HL-60 (cell line): ENCODE measurements at regions not wholly inside any gene's neighbourhood (a gene's known extent, or its start where the extent isn't known, plus 50 kb on each side); places are given as distances from the start of the nearest gene placed in this dataset.

ENCODE experiments used
- DNase-seq, 2 experiments: peaks; one replicate each; pipeline ENCODE4 v3.0.0-alpha.2; 2010 to 2020; ENCODE audit warnings: low read depth in 1 of 2, low spot score in 1 of 2
- H3K27ac ChIP-seq: fragments of 250-450 bp; sonication (Bioruptor Pico); replicated peaks from 2 replicates; pipeline ENCODE4 v1.5.1; 2020; ENCODE audit warnings: mild to moderate bottlenecking, moderate library complexity
- H3K27me3 ChIP-seq: fragments of 250-450 bp; sonication (Bioruptor Pico); 2 replicates; pipeline ENCODE4 v1.5.1; 2021; ENCODE audit warnings: mild to moderate bottlenecking, moderate library complexity; ENCODE audit not compliant: insufficient read depth, poor library complexity, severe bottlenecking
- H3K4me3 ChIP-seq: replicated peaks from 2 replicates; pipeline ENCODE4 v1.5.1; 2011; ENCODE audit warnings: mild to moderate bottlenecking, control low read depth, low read length; ENCODE audit not compliant: insufficient read depth
- GABPA ChIP-seq: IDR thresholded peaks from 2 replicates; pipeline ENCODE4 v1.6.1; 2012; ENCODE audit warnings: low read depth
- POLR2AphosphoS5 ChIP-seq: IDR thresholded peaks from 2 replicates; pipeline ENCODE4 v1.6.1; 2012; ENCODE audit warnings: low read depth
- SPI1 ChIP-seq: IDR thresholded peaks from 2 replicates; pipeline ENCODE4 v1.6.1; 2012; ENCODE audit warnings: low read depth, mild to moderate bottlenecking, borderline replicate concordance
- TF ChIP-seq, protein P1 (sequence below): IDR thresholded peaks from 2 replicates; pipeline ENCODE4 v1.6.1; 2012; ENCODE audit warnings: low read depth; ENCODE audit not compliant: insufficient replicate concordance
- TF ChIP-seq, protein P2 (sequence below): IDR thresholded peaks from one replicate; pipeline ENCODE4 v1.5.1; 2011; ENCODE audit warnings: low read length, control low read depth, inconsistent platforms; ENCODE audit not compliant: insufficient read depth

DNA sequence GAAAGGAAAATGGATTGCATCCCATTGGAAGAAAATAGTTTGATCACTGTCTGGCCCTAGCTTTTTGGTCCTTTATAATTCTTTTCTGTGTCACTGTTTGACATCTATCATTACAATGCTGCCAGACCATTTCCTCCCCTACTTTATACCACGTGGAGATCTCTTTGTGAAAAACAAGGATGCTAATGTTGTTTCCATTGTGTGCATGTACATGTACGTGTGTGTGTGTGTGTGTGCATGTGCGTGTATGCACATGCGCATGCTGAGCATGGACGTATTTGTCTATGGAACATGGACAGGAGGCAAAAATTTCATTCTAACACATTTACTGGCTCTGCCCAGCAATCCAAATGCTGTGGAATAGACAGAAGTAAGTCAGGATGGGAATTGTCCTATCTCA lies 153.1 kb upstream of the PLXNA2 start:
- no peaks in the 10 kb centered on the region for H3K27me3 ChIP-seq

DNA sequence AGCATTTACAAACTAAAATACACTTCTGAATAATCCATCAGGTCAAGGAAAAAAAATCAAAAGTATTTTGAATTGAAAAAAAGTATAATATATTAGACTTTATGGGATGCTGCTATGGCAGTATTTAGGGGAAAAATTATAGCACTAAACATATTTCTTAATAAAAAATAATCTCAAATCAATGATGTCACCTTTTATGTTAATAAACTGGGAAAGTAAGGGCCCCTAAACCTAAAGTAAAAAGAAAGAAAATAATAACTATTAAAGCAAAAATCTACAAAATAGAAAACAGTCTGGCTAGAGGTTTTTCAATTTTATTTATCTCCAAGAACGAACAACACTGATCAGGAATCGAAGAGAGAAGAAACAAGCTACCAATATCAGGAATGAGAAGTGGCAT lies 160.8 kb upstream of the PLXNA2 start:
- no peak for DNase-seq
- Histone ChIP-seq H3K4me3 (no peak overlapping the region), H3K27me3 (no peaks in the 10 kb centered on the region), H3K27ac (no peak overlapping the region)
- no peak for TF ChIP-seq SPI1
- TF ChIP-seq, protein P1, sequence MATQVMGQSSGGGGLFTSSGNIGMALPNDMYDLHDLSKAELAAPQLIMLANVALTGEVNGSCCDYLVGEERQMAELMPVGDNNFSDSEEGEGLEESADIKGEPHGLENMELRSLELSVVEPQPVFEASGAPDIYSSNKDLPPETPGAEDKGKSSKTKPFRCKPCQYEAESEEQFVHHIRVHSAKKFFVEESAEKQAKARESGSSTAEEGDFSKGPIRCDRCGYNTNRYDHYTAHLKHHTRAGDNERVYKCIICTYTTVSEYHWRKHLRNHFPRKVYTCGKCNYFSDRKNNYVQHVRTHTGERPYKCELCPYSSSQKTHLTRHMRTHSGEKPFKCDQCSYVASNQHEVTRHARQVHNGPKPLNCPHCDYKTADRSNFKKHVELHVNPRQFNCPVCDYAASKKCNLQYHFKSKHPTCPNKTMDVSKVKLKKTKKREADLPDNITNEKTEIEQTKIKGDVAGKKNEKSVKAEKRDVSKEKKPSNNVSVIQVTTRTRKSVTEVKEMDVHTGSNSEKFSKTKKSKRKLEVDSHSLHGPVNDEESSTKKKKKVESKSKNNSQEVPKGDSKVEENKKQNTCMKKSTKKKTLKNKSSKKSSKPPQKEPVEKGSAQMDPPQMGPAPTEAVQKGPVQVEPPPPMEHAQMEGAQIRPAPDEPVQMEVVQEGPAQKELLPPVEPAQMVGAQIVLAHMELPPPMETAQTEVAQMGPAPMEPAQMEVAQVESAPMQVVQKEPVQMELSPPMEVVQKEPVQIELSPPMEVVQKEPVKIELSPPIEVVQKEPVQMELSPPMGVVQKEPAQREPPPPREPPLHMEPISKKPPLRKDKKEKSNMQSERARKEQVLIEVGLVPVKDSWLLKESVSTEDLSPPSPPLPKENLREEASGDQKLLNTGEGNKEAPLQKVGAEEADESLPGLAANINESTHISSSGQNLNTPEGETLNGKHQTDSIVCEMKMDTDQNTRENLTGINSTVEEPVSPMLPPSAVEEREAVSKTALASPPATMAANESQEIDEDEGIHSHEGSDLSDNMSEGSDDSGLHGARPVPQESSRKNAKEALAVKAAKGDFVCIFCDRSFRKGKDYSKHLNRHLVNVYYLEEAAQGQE, result no peak
- no peak for TF ChIP-seq GABPA
- TF ChIP-seq, protein P2, sequence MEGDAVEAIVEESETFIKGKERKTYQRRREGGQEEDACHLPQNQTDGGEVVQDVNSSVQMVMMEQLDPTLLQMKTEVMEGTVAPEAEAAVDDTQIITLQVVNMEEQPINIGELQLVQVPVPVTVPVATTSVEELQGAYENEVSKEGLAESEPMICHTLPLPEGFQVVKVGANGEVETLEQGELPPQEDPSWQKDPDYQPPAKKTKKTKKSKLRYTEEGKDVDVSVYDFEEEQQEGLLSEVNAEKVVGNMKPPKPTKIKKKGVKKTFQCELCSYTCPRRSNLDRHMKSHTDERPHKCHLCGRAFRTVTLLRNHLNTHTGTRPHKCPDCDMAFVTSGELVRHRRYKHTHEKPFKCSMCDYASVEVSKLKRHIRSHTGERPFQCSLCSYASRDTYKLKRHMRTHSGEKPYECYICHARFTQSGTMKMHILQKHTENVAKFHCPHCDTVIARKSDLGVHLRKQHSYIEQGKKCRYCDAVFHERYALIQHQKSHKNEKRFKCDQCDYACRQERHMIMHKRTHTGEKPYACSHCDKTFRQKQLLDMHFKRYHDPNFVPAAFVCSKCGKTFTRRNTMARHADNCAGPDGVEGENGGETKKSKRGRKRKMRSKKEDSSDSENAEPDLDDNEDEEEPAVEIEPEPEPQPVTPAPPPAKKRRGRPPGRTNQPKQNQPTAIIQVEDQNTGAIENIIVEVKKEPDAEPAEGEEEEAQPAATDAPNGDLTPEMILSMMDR, result no peak
- no peak for TF ChIP-seq POLR2AphosphoS5

More for the DNA sequence above, 153.1 kb upstream of the PLXNA2 start:
- Histone ChIP-seq H3K27ac (no peak overlapping the region), H3K4me3 (no peak overlapping the region)
- TF ChIP-seq GABPA, result no peak
- TF ChIP-seq, protein P1, result no peak
- TF ChIP-seq SPI1, result no peak
- TF ChIP-seq, protein P2, result no peak
- no peak for TF ChIP-seq POLR2AphosphoS5
- no peak for DNase-seq

DNA sequence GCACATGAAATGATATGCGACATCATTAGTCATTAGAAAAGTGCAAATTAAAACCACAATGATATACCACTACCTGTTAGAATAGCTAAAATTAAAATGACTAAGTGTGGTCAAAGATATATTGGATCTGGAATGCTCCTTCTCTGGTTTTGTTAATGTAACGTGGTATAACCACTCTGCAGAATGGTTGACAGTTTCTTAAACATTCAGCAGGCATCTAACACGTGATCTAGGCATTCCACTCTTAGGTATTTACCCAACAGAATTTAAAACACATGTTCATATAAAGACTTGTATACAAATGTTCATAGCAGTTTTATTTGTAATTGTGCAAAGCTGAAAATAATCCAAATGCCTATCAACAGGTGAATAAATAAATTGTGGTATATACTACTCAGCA lies 165.0 kb upstream of the PLXNA2 start:
- DNase-seq, result no peak
- TF ChIP-seq, protein P2, result no peak
- no peak for TF ChIP-seq SPI1
- TF ChIP-seq GABPA, result no peak
- TF ChIP-seq, protein P1, result no peak
- no peak for TF ChIP-seq POLR2AphosphoS5
- Histone ChIP-seq H3K27ac (no peak overlapping the region), H3K4me3 (no peak overlapping the region), H3K27me3 (peaks cover 2% of the 10 kb centered on the region)
